ENCODE measurements at regions not wholly inside any gene's neighbourhood (a gene's known extent, or its start where the extent isn't known, plus 50 kb on each side); places are given as distances from the start of the nearest gene placed in this dataset.

GRCh38 chr16:60815033-60815432 is 1221.2 kb downstream of the CDH8 start:
- no peak overlapping the region for H3K4me3 ChIP-seq (replicated peaks in 1 of 2; ENCODE audit: low read depth in 2 of 2, low read length in 2 of 2)
- DNase-seq (ENCODE audit: low read depth in 2 of 2), result no peak
- no peak for TF ChIP-seq CTCF (IDR thresholded peaks at IDR 0.05; ENCODE audit: low read depth, low read length)

- no peak overlapping the region for H3K4me3 ChIP-seq (replicated peaks in 1 of 2; ENCODE audit: low read depth in 2 of 2, low read length in 2 of 2)
- TF ChIP-seq CTCF (IDR thresholded peaks at IDR 0.05; ENCODE audit: low read depth, low read length), result no peak
- no peak for DNase-seq (ENCODE audit: low read depth in 2 of 2)
These were observed 1224.6 kb downstream of the CDH8 start for GRCh38 chr16:60811657-60812056.

- no peak for TF ChIP-seq CTCF (IDR thresholded peaks at IDR 0.05; ENCODE audit: low read depth, low read length)
- H3K4me3 ChIP-seq (replicated peaks in 1 of 2; ENCODE audit: low read depth in 2 of 2, low read length in 2 of 2), result no peak overlapping the region
- no peak for DNase-seq (ENCODE audit: low read depth in 2 of 2)
These were observed 1225.1 kb downstream of the CDH8 start for GRCh38 chr16:60811051-60811608.

GRCh38 chr16:60810250-60810649 is 1226.0 kb downstream of the CDH8 start:
- no peak for DNase-seq (ENCODE audit: low read depth in 2 of 2)
- no peak overlapping the region for H3K4me3 ChIP-seq (replicated peaks in 1 of 2; ENCODE audit: low read depth in 2 of 2, low read length in 2 of 2)
- TF ChIP-seq CTCF (IDR thresholded peaks at IDR 0.05; ENCODE audit: low read depth, low read length), result no peak

GRCh38 chr16:60792437-60792836 is 1243.8 kb downstream of the CDH8 start:
- DNase-seq (ENCODE audit: low read depth in 2 of 2), result no peak
- no peak overlapping the region for H3K4me3 ChIP-seq (replicated peaks in 1 of 2; ENCODE audit: low read depth in 2 of 2, low read length in 2 of 2)
- no peak for TF ChIP-seq CTCF (IDR thresholded peaks at IDR 0.05; ENCODE audit: low read depth, low read length)

- TF ChIP-seq CTCF (IDR thresholded peaks at IDR 0.05; ENCODE audit: low read depth, low read length), result no peak
- H3K4me3 ChIP-seq (replicated peaks in 1 of 2; ENCODE audit: low read depth in 2 of 2, low read length in 2 of 2), result no peak overlapping the region
- DNase-seq (ENCODE audit: low read depth in 2 of 2), result no peak
These were observed 1247.6 kb downstream of the CDH8 start for GRCh38 chr16:60788631-60789030.

- no peak for TF ChIP-seq CTCF (IDR thresholded peaks at IDR 0.05; ENCODE audit: low read depth, low read length)
- DNase-seq (ENCODE audit: low read depth in 2 of 2), result no peak
- no peak overlapping the region for H3K4me3 ChIP-seq (replicated peaks in 1 of 2; ENCODE audit: low read depth in 2 of 2, low read length in 2 of 2)
These were observed 1260.0 kb downstream of the CDH8 start for GRCh38 chr16:60776281-60776680.
